GM18505 (cell line): ENCODE measurements at regions not wholly inside any gene's neighbourhood (a gene's known extent, or its start where the extent isn't known, plus 50 kb on each side); places are given as distances from the start of the nearest gene placed in this dataset.

Experiments
- ATAC-seq: cut with Tn5 transposase; IDR thresholded peaks from one replicate; pipeline ENCODE4 v1.9.1; 2021; ENCODE audit not compliant: unreplicated experiment
- POLR2A ChIP-seq: IDR thresholded peaks from 4 replicates; pipeline ENCODE4 v1.6.1; 2011; ENCODE audit warnings: borderline replicate concordance; ENCODE audit not compliant: insufficient read depth, insufficient read length; ENCODE audit errors: extremely low read depth

- no peak for ATAC-seq
- no peak for TF ChIP-seq POLR2A
Measured at GRCh38 chr3:124497487-124497886, 232.8 kb upstream of the UMPS start.

GRCh38 chr3:124498891-124499290, 231.4 kb upstream of the UMPS start:
- no peak for ATAC-seq
- TF ChIP-seq POLR2A, result no peak

- no peak for TF ChIP-seq POLR2A
- ATAC-seq, result no peak
Measured at GRCh38 chr3:124504332-124505059, 225.8 kb upstream of the UMPS start.

- TF ChIP-seq POLR2A, result no peak
- no peak for ATAC-seq
Measured at GRCh38 chr3:124509884-124510283, 220.4 kb upstream of the UMPS start.

GRCh38 chr3:124510290-124510689, 220.0 kb upstream of the UMPS start:
- no peak for ATAC-seq
- TF ChIP-seq POLR2A, result no peak

GRCh38 chr3:124512881-124513609, 217.2 kb upstream of the UMPS start:
- TF ChIP-seq POLR2A, result no peak
- no peak for ATAC-seq

GRCh38 chr3:124513610-124513997, 216.6 kb upstream of the UMPS start:
- no peak for ATAC-seq
- no peak for TF ChIP-seq POLR2A

- TF ChIP-seq POLR2A, result no peak
- ATAC-seq, result no peak
Measured at GRCh38 chr3:124514683-124515082, 215.6 kb upstream of the UMPS start.

GRCh38 chr3:124516333-124516732, 213.9 kb upstream of the UMPS start:
- no peak for TF ChIP-seq POLR2A
- ATAC-seq, result no peak

GRCh38 chr3:124517306-124517705, 212.9 kb upstream of the UMPS start:
- ATAC-seq, result no peak
- no peak for TF ChIP-seq POLR2A

GRCh38 chr3:124518350-124518749, 211.9 kb upstream of the UMPS start:
- no peak for ATAC-seq
- no peak for TF ChIP-seq POLR2A

- no peak for ATAC-seq
- TF ChIP-seq POLR2A, result no peak
Measured at GRCh38 chr3:124519591-124520194, 210.6 kb upstream of the UMPS start.

GRCh38 chr3:124520970-124521369, 209.3 kb upstream of the UMPS start:
- TF ChIP-seq POLR2A, result no peak
- ATAC-seq, result no peak
